ENCODE measurements at regions not wholly inside any gene's neighbourhood (a gene's known extent, or its start where the extent isn't known, plus 50 kb on each side); places are given as distances from the start of the nearest gene placed in this dataset.
A peak's percentile ranks its signal among the peaks of the same experiment; 100 is the strongest.
"Not testable (repeated sequence)": the region's sequence is repeated elsewhere in the genome, so short reads cannot be mapped to it uniquely, and the experiment has no call there.

DNA sequence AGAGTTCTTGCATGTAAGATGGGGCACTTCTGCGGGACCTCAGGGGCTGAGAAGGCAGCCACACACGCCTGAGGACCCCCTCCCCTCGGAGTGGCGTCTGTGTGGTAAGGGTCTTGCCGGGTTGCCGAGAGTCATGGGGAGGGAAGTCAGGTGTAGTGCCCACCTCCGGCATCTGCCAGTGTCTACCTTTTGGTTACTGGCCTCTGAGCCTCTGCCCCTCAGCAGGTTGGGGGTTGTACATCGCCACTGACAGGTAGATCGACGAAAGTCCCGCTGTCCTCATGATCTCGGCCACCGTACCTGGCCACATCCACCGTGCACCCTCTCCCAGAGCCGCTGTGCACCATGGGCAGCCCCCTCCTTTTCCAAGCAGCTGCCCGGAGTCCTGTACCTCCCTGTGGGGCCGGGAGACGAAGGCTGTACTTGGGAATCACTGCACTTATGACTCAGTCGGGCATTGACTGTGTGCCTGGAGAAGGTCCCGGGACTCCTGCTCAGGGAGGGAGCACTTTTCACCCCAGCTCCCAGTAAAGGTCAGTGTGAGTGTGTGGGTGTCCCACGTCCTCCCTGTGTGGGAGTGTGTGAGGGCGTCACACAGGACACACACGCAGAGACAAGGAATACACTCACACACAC, 332.4 kb upstream of the MYT1L start:
- DNase-seq (ENCODE audit: low read depth): peak; percentile 36

DNA sequence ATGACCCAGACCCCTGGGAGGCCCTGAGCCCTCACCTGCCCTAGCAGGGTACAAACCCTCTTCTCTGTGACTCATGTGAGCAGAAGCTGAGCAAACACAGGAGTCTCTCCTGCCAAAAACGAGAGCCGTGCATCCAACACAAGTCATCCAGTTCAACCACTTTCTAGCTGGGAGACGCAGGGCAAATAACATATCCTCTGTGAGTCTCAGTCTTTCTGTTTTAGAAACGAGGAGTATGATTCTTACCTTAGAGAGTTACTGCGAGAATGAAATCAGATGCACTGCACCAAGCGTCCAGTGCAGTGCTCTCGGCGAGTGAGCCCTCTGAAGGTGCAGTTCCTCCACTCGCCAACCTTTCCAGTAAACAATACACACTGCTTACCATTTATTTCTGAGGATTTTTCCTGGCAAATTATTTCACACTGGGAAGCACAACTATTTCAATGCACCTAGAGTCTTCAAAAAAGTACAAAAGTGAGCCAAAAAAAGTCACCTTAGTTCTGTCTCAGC, 331.8 kb upstream of the MYT1L start:
- no peak for DNase-seq (ENCODE audit: low read depth)

- DNase-seq (ENCODE audit: low read depth): no peak
These were observed 331.2 kb upstream of the MYT1L start for GRCh38 chr2:2662037-2662846.

DNA sequence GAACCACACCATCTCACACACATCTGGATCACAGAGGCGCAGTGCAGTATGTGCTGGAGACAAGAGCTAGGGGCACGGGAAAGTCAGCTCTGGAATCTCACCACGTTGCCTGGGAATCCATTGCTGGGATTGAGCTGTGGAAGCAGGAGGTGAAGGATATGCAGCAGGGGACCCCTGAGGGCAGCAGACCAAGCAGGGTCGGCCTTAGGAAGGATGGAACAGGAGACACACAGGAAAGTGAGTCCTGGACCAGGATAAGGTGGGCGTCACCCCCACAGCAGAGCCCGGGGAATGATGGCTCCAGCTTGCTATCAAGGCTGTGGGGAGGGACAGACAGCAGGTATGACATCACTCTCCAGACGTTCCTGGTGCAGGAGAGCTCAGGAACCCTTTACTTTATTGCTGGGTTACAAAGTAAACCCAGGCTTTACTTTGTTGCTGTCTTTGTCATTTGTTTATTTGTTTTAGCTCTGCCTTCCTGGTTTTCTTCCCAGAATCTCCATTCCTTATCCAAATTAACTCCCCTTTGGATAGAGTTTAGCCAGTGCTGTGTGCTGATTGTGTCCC, 329.8 kb upstream of the MYT1L start:
- DNase-seq (ENCODE audit: low read depth): no peak

GRCh38 chr2:2657121-2657962, 326.3 kb upstream of the MYT1L start:
- DNase-seq (ENCODE audit: low read depth): no peak

DNA sequence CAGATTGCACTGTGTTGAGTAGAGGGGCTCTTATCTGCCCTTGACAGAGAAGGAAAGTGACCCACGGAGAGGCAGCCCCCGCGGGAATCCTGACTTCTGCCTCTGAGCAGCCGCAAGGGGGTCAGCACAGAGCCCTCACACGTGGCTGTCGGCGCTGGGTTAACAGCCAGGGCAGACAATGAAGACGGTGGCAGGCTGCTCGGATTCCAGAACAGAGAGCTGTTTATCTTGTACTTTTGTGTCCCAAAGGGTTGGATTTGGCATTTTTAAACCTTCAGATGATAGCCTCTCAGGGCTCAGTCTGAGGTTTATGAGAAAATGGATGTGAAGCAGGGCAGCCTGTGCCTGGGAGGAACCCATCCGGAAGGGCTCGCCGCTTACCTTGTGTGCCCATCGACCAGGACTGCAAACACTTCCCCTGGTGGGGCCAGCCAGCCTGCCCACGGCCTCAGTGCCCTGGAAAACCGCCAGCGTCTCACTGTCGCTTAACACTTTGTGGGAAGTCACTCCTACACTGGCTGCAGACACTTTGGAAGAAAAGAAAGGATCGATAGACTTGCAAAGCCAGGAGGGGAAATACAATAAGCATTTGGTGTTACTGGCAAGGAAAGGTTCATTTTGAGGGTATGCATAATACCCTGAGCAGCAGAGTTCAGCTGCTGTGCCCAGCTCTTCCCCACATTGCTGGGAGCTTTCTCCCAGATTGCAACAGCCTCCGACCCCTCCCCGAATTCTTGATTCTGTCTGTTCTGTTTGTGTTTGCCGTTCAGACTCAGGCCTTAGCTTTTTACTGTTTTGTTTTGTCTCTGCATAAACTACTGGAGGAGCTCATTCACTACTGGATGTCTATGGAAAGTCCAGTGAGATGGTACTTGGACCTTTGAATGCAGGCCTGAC, 325.3 kb upstream of the MYT1L start:
- no peak for DNase-seq (ENCODE audit: low read depth)

- DNase-seq (ENCODE audit: low read depth): no peak
These were observed 324.5 kb upstream of the MYT1L start for GRCh38 chr2:2655453-2656114.

GRCh38 chr2:2653231-2653630, 322.2 kb upstream of the MYT1L start:
- DNase-seq (ENCODE audit: low read depth): no peak

DNA sequence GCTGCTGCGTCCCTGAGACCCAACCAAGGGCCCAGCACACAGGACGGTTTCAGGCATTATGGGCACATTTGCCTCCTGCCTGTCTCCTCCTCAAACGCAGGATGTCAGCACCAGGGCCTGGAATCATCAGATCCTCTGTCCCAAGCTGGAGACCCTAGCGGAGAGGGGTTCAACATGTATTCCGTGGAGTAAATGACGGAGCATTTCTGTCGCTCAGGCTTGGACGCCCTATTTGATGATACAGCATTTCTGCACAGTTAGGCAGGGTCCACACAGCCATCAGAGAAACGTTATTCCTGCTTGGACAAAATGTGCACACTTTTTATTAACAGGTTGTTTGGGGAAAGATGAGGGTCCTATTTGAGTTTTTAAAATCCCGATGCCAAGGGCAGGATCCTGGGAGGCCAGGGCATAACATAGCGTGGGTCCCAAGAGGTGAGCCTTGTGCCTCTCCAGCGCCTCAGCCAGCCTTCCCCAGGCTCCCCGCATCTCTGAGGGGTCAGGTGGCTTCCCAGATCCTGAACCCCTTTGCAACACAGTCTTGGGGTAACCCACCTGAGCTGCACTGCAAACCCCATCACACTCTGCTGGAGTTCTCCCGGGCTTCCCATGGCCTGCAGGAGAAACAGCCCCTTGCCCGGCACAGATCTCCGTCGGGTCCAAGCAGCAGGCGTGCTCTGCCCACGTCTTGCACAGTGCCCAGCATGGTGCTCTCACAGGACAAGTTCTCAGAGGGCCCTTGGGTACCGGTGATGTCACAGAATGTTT, 319.7 kb upstream of the MYT1L start:
- DNase-seq (ENCODE audit: low read depth): no peak

DNA sequence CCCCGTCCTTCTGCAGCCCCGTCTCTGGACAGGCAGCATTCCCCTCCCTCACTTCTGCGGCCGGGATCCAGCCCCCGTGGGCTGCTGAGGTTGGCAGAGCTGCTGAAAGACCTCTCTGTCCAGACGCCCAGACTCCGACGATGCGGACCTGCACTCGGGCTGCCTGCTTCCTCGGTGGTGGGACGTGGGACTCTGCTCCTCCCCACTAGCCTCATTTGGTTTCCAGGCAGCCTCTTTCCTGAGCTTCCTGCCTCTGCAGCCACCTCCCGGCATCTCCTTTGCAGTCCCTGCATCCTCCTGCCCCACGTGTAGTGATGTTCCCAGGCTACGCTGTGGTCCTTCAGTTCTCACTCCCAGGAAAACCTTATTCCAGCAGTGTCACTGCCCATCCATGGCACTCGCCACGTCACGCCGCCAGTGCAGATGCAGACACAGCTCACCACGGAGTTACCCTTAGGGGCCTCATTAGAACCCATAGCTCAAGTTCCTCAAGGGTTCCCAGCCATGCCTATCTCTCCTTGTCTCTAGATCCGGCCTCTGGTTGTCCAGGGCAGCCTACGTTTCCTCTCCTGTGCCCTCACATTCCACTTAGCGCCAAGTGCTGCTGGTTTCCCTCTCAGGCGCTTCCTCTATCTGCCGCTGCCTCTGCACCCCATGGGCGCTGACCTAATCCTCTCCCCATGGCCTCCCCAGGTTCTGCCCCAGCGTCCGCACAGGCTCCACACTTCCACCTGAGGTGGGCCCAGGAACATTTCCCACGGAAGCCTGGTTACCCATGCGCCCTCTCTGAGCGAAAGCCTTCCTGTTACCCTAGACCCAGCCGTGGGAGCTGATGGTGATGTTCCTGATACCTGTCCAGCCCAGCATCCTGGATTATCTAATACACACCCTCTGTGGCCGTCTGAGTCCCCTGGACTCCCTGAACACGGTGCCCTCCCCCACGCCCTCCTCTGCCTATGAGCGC, 318.3 kb upstream of the MYT1L start:
- no peak for DNase-seq (ENCODE audit: low read depth)

GRCh38 chr2:2648094-2648493, 317.0 kb upstream of the MYT1L start:
- DNase-seq (ENCODE audit: low read depth): no peak

DNA sequence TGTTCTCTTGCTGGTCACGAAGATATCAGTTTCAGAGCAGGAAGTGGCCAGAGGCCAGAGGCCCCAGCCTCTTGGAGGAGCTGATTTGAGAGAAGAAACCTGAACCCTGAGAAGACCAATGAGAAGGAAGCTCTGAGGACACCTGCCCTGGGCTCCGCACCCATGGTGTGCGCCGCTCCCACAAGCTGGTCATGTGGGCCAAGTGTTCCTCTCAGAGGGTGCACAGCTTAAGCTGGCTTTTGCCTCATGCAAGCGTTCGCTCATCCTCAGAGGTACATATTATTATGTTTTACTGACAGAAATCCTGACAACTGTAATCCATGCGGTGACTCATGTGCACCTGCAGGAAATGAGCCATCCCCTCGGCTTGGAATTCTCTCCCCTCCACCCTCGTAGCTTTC, 316.1 kb upstream of the MYT1L start:
- DNase-seq (ENCODE audit: low read depth): peak; percentile 42

DNA sequence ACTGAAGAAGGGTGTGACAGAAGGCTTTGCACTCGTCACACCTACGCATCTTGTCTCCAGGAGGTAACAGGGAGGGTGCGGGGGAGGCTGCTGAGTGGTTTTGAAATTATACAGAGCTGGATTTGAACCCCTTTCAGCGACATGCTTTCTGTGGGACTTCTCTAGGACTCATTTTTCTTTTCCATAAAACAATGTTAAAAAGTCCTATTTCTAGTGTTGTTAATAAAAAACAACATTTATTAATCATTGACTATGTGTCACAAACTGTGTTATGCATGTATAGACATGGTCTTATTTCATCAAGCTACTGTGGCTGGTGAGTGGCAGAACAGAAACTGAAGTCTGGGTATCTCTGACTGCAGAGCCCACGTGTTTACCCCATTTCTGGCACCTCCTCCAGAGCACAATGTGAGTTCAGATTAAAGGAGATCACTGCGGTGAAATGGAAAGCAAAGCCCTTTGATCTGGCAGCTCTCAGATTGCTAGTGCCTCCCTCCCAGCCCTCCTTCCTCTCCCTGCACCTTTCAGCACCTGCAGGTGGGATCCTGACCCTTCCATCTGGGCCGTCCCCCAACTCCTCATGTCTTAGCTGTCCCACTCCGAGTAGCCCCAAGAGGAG, 315.5 kb upstream of the MYT1L start:
- peak; percentile 55 for DNase-seq (ENCODE audit: low read depth)

DNA sequence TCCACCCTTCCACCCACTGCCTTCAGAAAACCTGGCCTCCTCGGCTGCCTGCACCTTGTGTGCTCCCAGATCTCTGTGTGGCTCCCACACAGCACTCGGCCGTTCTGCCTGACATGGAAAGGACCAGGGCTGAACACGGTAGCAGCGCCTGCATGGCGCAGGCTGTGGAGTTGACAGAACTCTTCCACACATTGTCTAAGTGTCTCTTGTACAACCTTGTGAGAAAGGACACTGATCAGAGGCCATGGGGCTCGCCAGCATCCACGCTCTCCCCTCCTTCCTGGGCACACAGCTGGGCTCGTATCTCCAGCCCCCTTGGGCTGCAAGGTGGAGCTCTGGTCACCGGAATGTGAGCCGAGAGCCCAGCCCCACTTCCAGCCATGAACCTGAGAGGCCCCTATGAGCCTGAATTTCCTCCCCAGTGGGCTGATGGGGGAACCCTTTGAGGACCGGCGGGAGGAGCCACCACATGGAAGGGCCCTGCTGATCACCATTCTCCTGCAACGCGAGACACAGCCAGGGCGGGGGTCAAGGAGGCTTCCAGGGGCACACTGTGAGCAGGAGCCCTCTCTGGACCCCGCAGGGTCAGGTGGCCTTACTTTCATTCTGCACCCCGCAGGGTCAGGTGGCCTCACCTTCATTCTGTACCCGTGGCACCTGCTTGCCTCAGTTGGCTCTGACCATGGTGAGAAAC, 314.2 kb upstream of the MYT1L start:
- DNase-seq (ENCODE audit: low read depth): no peak

DNA sequence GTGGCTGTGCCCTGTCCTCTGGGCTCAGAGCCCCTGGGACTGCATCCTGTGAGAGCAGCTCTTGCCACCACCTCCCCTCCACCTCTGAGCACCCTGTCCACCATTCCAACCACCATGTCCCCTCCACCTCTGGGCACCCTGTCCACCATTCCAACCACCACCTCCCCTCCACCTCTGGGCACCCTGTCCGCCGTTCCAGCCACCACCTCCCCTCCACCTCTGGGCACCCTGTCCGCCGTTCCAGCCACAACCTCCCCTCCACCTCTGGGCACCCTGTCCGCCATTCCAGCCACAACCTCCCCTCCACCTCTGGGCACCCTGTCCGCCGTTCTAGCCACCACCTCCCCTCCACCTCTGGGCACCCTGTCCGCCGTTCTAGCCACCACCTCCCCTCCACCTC, 313.7 kb upstream of the MYT1L start:
- not testable (repeated sequence) for DNase-seq (ENCODE audit: low read depth)

DNA sequence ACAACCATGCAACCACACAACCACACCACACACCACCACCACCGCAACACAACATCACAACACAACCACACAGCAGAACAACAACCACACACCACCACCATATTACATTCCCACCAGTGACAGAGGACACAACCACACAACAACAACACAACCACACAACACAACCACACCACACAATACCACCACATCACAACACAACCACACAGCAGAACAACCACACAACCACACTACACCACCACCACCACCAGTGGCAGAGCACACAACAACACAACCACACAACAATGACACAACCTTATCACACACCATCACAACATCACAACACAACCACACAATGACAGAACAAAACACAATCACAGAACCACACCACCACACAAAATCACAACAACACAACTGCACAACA, 313.0 kb upstream of the MYT1L start:
- no peak for DNase-seq (ENCODE audit: low read depth)

All from renal cortical epithelial cell (primary cell).